ENCODE measurements at regions not wholly inside any gene's neighbourhood (a gene's known extent, or its start where the extent isn't known, plus 50 kb on each side); places are given as distances from the start of the nearest gene placed in this dataset.

- TF ChIP-seq CBFB (IDR thresholded peaks at IDR 0.05; ENCODE audit: low read depth) = no peak
These were observed 76.8 kb downstream of the ZFP36L2 start (continued) for GRCh38 chr2:43149482-43150107.

GRCh38 chr2:43146083-43146482 is 80.3 kb downstream of the ZFP36L2 start:
- H3K79me2 ChIP-seq (ENCODE audit: control insufficient read depth, insufficient read depth, low read length) = no peaks in the 10 kb centered on the region
- no peak for TF ChIP-seq GATAD2B (conservative IDR thresholded peaks at IDR 0.05; ENCODE audit: low read depth)
- no peaks in the 10 kb centered on the region for H3K9me3 ChIP-seq (replicated peaks; ENCODE audit: control insufficient read depth, insufficient read depth, low read length)
- H3K4me1 ChIP-seq (ENCODE audit: control insufficient read depth, insufficient read depth, low read length) = peaks cover 11% of the 10 kb centered on the region
- no TSS peak for BruUV-seq (replicated peaks)
- H2AFZ ChIP-seq (ENCODE audit: control insufficient read depth, low read depth, low read length) = no peak overlapping the region
- H4K20me1 ChIP-seq (ENCODE audit: control insufficient read depth, insufficient read depth) = no peaks in the 10 kb centered on the region
- ATAC-seq (no peak), DNase-seq (ENCODE audit: low read depth, low spot score) (no peak), FAIRE-seq (no peak)
- no peaks in the 10 kb centered on the region for H3K36me3 ChIP-seq (ENCODE audit: control insufficient read depth in 2 of 2, insufficient read depth in 2 of 2, low read length in 1 of 2)
- no peaks in the 10 kb centered on the region for H3K27me3 ChIP-seq (replicated peaks in 1 of 2; ENCODE audit: control insufficient read depth in 2 of 2, insufficient read depth in 2 of 2, low read length in 1 of 2)
- SMC1A ChIA-PET (ENCODE audit: uncharacterized antibody, unreplicated experiment) = no interaction called here
- CTCF ChIA-PET = no interaction called here
- no peak overlapping the region for H3K9ac ChIP-seq (ENCODE audit: control insufficient read depth, insufficient read depth, low read length)
- no peak overlapping the region for H3K27ac ChIP-seq (ENCODE audit: control insufficient read depth, insufficient read depth)
- RAD21 ChIA-PET (ENCODE audit: unreplicated experiment) = no interaction called here
- WGBS (ENCODE audit: insufficient coverage, insufficient replicate concordance, low lambda C conversion rate, missing lambda C conversion rate) = 50% methylated on average over 5 of the region's 5 CpGs
- POLR2A ChIA-PET = interaction anchor here (0.6 kb wide), 2 partner anchors 79 to 235 kb away, joined by 3 read pairs; no protein-coding TSS in a partner anchor
- H3K4me2 ChIP-seq (ENCODE audit: control insufficient read depth, insufficient read depth) = no peak overlapping the region
- in situ Hi-C loops (cut with MboI) (no loop called here), intact Hi-C loops (cut with micrococcal nuclease; ENCODE audit: unreplicated experiment) (no loop called here)
- H3K4me3 ChIP-seq = no peak overlapping the region

- H4K20me1 ChIP-seq (ENCODE audit: control insufficient read depth, insufficient read depth) = no peaks in the 10 kb centered on the region
- in situ Hi-C loops (cut with MboI) (no loop called here), intact Hi-C loops (cut with micrococcal nuclease; ENCODE audit: unreplicated experiment) (no loop called here)
- DNase-seq (ENCODE audit: low read depth, low spot score) = no peak
- H3K4me1 ChIP-seq (ENCODE audit: control insufficient read depth, insufficient read depth, low read length) = peaks cover 8% of the 10 kb centered on the region
- no peak overlapping the region for H2AFZ ChIP-seq (ENCODE audit: control insufficient read depth, low read depth, low read length)
- no peak for ATAC-seq
- H3K79me2 ChIP-seq (ENCODE audit: control insufficient read depth, insufficient read depth, low read length) = no peaks in the 10 kb centered on the region
- no peak for TF ChIP-seq FOS (IDR thresholded peaks at IDR 0.05; ENCODE audit: borderline replicate concordance, extremely low read depth, insufficient read length)
- no peak overlapping the region for H3K4me2 ChIP-seq (ENCODE audit: control insufficient read depth, insufficient read depth)
- RAD21 ChIA-PET (ENCODE audit: unreplicated experiment) = no interaction called here
- 98% methylated on average over 2 of the region's 2 CpGs for WGBS (ENCODE audit: insufficient coverage, insufficient replicate concordance, low lambda C conversion rate, missing lambda C conversion rate)
- FAIRE-seq = no peak
- no TSS peak for BruUV-seq (replicated peaks)
- H3K27ac ChIP-seq (ENCODE audit: control insufficient read depth, insufficient read depth) = no peak overlapping the region
- H3K4me3 ChIP-seq = no peak overlapping the region
- POLR2A ChIA-PET = no interaction called here
- no peaks in the 10 kb centered on the region for H3K36me3 ChIP-seq (ENCODE audit: control insufficient read depth in 2 of 2, insufficient read depth in 2 of 2, low read length in 1 of 2)
- no peak overlapping the region for H3K9ac ChIP-seq (ENCODE audit: control insufficient read depth, insufficient read depth, low read length)
- SMC1A ChIA-PET (ENCODE audit: uncharacterized antibody, unreplicated experiment) = interaction anchor here (0.9 kb wide), 2 partner anchors 11 to 338 kb away, joined by 3 read pairs; no protein-coding TSS in a partner anchor
- no peaks in the 10 kb centered on the region for H3K9me3 ChIP-seq (replicated peaks; ENCODE audit: control insufficient read depth, insufficient read depth, low read length)
- CTCF ChIA-PET = interaction anchor here (0.7 to 1.3 kb wide), 2 partner anchors 10 to 85 kb away, joined by 3 read pairs; no protein-coding TSS in a partner anchor
- H3K27me3 ChIP-seq (replicated peaks in 1 of 2; ENCODE audit: control insufficient read depth in 2 of 2, insufficient read depth in 2 of 2, low read length in 1 of 2) = no peaks in the 10 kb centered on the region
These were observed 82.1 kb downstream of the ZFP36L2 start for GRCh38 chr2:43144263-43144662.
